GM18873 (cell line): ENCODE measurements at regions not wholly inside any gene's neighbourhood (a gene's known extent, or its start where the extent isn't known, plus 50 kb on each side); places are given as distances from the start of the nearest gene placed in this dataset.
"Not testable (repeated sequence)": the region's sequence is repeated elsewhere in the genome, so short reads cannot be mapped to it uniquely, and the experiment has no call there.

Experiments used
- ATAC-seq: cut with Tn5 transposase; IDR thresholded peaks from one replicate; pipeline ENCODE4 v1.9.1; 2021; ENCODE audit warnings: mild to moderate bottlenecking, moderate library complexity, moderate number of reproducible peaks; ENCODE audit not compliant: unreplicated experiment, low FRiP score

DNA sequence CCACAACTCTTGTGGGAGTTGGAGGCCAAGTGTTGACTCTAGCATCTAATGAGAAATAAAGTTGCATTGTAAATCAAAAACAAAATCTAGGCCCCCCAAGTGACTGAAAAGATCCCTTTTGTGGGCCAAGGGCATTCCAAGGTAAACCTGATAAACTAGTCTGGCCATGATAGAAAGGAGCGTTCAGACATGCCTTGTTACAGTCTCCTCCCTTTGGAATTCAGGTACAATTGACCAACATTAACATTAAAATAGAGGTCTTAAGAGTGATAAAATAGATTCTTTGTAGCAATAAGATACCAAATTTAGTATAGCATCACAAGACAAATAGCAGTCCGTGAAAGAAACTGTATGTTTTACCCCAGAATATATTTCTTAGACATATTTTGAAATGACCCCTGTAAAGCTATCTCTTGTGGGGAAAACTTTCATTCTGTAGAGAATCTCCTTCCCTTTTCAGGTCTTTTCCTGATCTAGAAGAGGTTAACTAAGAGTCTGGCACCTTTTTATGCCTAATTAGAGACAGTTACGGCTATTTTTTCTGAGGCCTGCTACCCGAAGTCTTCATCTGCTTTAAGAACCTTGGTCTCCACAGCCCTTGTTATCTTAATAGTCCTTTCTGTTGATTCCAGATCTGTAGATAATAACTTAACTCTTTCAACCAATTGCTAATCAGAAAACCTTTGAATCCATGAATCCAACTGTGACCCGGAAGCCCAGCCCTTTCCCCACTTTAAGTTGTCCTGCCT lies 495.4 kb upstream of the MMS22L start:
- no peak for ATAC-seq

DNA sequence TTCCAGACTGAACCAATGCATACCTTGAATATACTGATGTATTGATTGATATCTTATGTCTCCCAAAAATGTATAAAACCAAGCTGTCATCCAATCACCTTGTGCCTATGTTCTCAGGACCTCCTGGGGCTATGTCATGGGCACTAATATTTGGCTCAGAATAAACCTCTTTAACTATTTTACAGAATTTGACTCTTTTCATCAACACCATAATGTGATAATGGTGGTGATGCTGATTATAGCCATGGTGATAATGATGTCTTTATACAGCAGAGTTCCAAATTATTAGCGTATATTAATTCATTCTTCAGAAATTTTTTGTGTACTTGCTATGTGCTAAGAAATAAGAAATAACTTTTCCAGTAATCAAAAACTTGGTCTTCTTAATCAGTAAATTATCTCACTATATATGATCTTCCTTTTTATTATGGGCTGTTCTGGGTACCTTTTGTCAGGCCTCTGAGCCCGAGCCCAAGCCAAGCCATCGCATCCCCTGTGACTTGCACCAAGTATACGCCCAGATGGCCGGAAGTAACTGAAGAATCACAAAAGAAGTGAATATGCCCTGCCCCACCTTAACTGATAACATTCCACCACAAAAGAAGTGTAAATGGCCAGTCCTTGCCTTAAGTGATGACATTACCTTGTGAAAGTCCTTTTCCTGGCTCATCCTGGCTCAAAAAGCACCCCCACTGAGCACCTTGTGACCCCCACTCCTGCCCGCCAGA lies 496.2 kb upstream of the MMS22L start:
- ATAC-seq, result not testable (repeated sequence)

DNA sequence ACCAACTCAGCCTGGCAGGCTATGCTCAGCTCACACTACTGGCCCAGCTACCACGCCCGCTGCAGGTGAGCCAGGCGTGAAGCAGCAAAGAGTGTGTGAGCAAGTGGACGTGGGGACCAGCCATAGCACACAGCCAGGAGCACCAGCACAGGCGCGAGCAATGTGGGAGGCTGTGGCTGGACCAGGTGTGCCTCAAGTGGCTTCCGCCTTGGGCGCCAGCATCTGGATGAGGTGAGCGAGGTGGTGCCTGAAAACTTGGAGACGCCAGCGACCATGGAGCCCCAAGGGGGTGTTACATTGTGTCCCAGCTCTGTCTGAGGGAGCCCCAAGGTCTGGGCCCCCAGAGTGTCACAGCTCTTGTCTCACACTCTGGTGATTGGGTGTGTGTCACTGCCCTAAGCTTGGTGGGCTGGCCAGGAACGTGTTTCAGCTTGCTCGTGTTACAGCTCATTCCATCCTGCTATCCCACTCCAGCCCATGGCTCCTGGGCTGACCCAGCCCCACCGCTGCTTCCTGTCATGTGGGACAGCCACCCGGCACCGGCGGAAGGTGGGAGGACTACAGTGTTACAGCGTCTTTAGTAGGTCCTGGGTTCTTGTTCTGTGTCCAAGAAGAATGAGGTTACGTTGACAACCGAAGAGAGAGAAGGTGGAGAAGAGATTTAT lies 508.0 kb upstream of the MMS22L start:
- no peak for ATAC-seq

GRCh38 chr6:97805596-97805995 lies 522.6 kb upstream of the MMS22L start:
- ATAC-seq, result no peak

GRCh38 chr6:97812940-97813339 lies 529.9 kb upstream of the MMS22L start:
- no peak for ATAC-seq

- no peak for ATAC-seq
Observed at GRCh38 chr6:97813889-97814567, 531.0 kb upstream of the MMS22L start.

- ATAC-seq, result no peak
Observed at GRCh38 chr6:97815301-97815812, 532.3 kb upstream of the MMS22L start.

GRCh38 chr6:97816526-97816925 lies 533.5 kb upstream of the MMS22L start:
- ATAC-seq, result no peak

GRCh38 chr6:97819710-97820109 lies 536.7 kb upstream of the MMS22L start:
- ATAC-seq, result no peak

DNA sequence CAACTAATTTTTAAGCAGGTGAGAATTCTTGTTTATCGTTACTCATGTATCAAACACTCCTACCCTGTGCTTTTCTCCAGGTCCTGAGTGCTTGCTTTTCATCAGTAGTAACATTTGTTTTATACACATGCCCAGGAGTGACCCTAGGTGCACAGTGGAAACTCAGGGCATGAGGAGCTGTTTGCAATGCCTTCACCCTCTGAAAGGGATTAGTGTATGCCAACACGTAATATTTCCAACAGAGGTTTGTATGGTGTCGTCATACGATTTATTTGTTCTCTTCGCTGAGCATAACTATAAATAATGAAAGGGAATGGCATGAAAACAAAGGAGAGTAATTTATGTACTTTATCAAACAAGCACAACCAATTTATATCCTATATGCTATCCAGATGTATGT lies 537.4 kb upstream of the MMS22L start:
- ATAC-seq, result no peak

DNA sequence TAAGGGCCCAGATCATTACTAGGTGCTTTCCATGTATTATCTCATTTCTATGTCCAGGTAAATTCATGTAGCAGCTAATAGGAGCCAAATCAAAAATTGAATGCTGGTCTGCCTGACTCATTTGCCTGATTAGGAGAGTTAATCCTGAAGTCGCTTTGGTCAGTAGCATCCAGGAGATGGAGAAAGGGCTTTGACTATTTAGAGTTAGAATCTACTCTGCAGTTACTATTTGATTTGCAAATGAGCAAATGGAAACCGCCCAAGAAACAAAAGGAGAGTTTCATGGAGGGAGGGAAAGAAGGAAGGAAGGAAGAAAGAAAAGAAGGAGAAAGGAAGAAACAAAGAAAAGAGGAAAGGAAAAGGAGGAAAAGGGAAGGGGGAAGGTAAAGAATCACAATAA lies 539.6 kb upstream of the MMS22L start:
- ATAC-seq, result no peak

DNA sequence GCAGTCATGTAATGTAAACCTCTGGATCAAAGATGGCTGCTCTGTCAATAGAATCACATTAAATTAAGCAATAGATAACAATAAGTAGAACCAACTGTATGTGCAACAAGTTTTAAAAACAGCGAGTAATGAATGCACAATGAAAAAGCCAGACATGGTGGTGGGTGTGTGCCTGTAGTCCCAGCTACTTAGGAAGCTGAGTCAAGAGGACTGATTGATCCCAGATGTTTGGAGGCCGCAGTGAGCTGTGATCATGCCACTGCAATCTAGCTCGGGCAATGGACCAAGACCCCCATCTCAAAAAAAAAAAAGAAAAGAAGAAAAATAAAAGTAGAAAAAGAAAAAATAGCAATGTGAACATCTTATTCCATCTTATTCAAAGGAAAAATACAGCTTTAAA lies 558.7 kb upstream of the MMS22L start:
- no peak for ATAC-seq

DNA sequence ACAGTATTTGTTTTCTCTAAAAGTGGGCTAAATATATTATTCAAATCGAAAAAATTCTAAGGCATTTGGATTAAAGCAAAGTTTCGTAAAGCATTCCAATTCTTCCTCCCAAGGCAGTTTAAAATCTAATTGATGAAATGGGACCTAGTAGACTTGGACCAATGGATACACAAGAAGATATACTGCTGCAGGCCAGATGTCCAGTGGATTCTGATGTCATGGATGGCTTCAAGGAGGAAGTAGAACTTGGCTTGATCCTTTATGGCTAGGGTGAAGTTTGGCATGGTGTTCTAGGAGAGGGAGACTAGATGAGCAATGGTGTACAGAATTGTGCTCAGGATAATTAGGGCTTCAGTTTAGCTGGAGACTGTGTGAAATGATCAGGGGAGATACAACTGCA lies 559.5 kb upstream of the MMS22L start:
- no peak for ATAC-seq

- no peak for ATAC-seq
Observed at GRCh38 chr6:97849390-97849789, 566.4 kb upstream of the MMS22L start.

GRCh38 chr6:97850458-97851212 lies 567.6 kb upstream of the MMS22L start:
- no peak for ATAC-seq

DNA sequence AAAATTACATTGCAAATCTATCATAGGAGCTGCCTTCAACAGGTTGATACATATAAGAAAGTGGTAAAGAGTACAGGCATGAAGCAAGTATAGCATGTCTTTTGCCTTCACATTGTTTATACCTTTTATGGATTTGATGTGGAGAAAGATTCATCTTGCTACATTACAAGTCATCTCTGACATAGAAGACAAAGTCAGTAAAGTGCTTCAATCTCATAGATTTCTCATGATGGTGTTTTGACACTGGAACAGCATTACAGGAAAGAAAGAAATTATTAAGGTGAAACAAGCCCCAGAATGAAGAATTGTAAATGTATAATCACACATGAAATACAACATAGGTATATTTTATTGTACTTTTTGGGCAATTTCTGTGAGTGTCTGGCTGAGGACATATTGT lies 580.7 kb upstream of the MMS22L start:
- no peak for ATAC-seq

GRCh38 chr6:97864366-97864765 lies 581.4 kb upstream of the MMS22L start:
- no peak for ATAC-seq

DNA sequence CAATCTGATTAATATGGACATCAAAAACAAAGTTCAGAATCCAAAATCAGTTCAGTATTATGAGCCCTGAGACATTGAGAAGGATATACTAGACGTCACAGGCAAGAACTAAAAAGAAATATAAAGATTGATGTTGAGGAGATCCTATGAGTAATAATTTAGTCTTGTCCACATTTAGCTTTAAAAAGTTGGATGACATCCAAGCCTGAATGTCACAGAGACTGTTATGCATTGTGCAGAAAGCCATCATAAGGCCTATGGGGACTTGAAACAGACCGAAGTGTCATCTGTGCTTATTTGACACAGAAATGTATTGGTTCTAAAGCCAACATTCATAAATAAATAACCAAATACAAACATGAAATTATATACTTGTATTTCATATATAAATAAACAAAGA lies 581.8 kb upstream of the MMS22L start:
- no peak for ATAC-seq

- no peak for ATAC-seq
Observed at GRCh38 chr6:97865612-97866011, 582.6 kb upstream of the MMS22L start.

GRCh38 chr6:97866616-97867015 lies 583.6 kb upstream of the MMS22L start:
- no peak for ATAC-seq
